Endothelial cell of umbilical vein (primary cell): ENCODE measurements at regions not wholly inside any gene's neighbourhood (a gene's known extent, or its start where the extent isn't known, plus 50 kb on each side); places are given as distances from the start of the nearest gene placed in this dataset.

Experiments
- BruUV-seq: library from RNA; stranded (reverse); fragments of 400-500 nt; replicated peaks from 2 replicates; lab custom pipeline; 2021; lab: Mats Ljungman, UMichigan
- CTCF ChIA-PET: fragments of 300-600, 350-600 bp; sonication (Branson Sonifier 250); formaldehyde crosslinking; loops from one replicate; lab custom pipeline; 2021; ENCODE audit warnings: antibody characterized with exemption, inconsistent platforms; lab: Charles Lee
- POLR2A ChIA-PET: fragments of 300-600, 350-600 bp; sonication (Branson Sonifier 250); formaldehyde crosslinking; loops from one replicate; lab custom pipeline; 2021; ENCODE audit warnings: antibody characterized with exemption, inconsistent platforms; lab: Charles Lee
- DNase-seq: peaks from one replicate; pipeline ENCODE4 v3.0.0-alpha.2; 2011; ENCODE audit warnings: low read depth, low spot score
- FAIRE-seq: peaks from 2 replicates; lab custom pipeline; 2011; peaks lifted over from hg19 to GRCh38; lab: Jason Lieb, UNC
- H2AFZ ChIP-seq: 2 replicates; pipeline ENCODE4 v1.6.0; 2012; ENCODE audit warnings: low read depth, low read length, control low read depth, inconsistent platforms
- H3K27ac ChIP-seq: 2 replicates; pipeline ENCODE4 v1.5.1; 2011; ENCODE audit warnings: low read depth, mild to moderate bottlenecking, control low read depth, low read length, moderate library complexity; ENCODE audit not compliant: insufficient read depth
- H3K27me3 ChIP-seq, 2 experiments: 2 replicates each; pipeline versions ENCODE4 v1.6.0 to v1.6.1; 2011; ENCODE audit warnings: low read length in 2 of 2, mixed read lengths in 1 of 2; ENCODE audit not compliant: control insufficient read depth in 2 of 2, insufficient read depth in 2 of 2
- H3K36me3 ChIP-seq, 2 experiments: 2 replicates in 1 of 2; 3 replicates in 1 of 2; pipeline ENCODE4 v1.5.1; 2011; ENCODE audit warnings: low read length in 2 of 2, mild to moderate bottlenecking in 1 of 2, moderate library complexity in 1 of 2; ENCODE audit not compliant: control insufficient read depth in 2 of 2, insufficient read depth in 2 of 2; ENCODE audit errors: extremely low read depth in 1 of 2
- H3K4me1 ChIP-seq: 3 replicates; pipeline ENCODE4 v1.5.1; 2011; ENCODE audit warnings: mild to moderate bottlenecking, low read length; ENCODE audit not compliant: control insufficient read depth, insufficient read depth; ENCODE audit errors: extremely low read depth
- H3K4me2 ChIP-seq: 2 replicates; pipeline ENCODE4 v1.6.1; 2011; ENCODE audit warnings: low read length, control low read depth, mixed read lengths; ENCODE audit not compliant: insufficient read depth
- H3K4me3 ChIP-seq, 3 experiments: fragments of 200-600 bp in 1 of 3; sonication (generic), shearing (Covaris generic) in 1 of 3; replicated peaks in 1 of 3; 2 replicates each; pipeline ENCODE4 v1.5.1; 2011 to 2016; ENCODE audit warnings: control low read depth in 3 of 3, low read length in 3 of 3, mild to moderate bottlenecking in 2 of 3, inconsistent platforms in 1 of 3, low read depth in 1 of 3, moderate library complexity in 1 of 3; ENCODE audit not compliant: insufficient read depth in 1 of 3
- H3K79me2 ChIP-seq: 2 replicates; pipeline ENCODE4 v1.6.0; 2012; ENCODE audit warnings: low read length, inconsistent platforms; ENCODE audit not compliant: control insufficient read depth, insufficient read depth
- H3K9ac ChIP-seq: replicated peaks from 2 replicates; pipeline ENCODE3; 2011; ENCODE audit warnings: low read length, control low read depth; ENCODE audit not compliant: insufficient read depth; ENCODE audit errors: extremely low read depth
- H3K9me1 ChIP-seq: replicated peaks from 3 replicates; pipeline ENCODE4 v1.6.0; 2011; ENCODE audit warnings: mild to moderate bottlenecking, low read length; ENCODE audit not compliant: control insufficient read depth, insufficient read depth; ENCODE audit errors: extremely low read depth
- H3K9me3 ChIP-seq: replicated peaks from 2 replicates; pipeline ENCODE4 v1.5.1; 2012; ENCODE audit warnings: low read length, inconsistent platforms; ENCODE audit not compliant: control insufficient read depth, insufficient read depth
- H4K20me1 ChIP-seq: replicated peaks from 2 replicates; pipeline ENCODE3; 2011; ENCODE audit warnings: mild to moderate bottlenecking, low read length; ENCODE audit not compliant: control insufficient read depth, insufficient read depth; ENCODE audit errors: extremely low read depth
- CTCF ChIP-seq, 2 donors: IDR thresholded peaks; 1 replicate in 1 of 2; 2 replicates in 1 of 2; pipeline ENCODE4 v1.5.1; 2011; ENCODE audit warnings: low read length in 2 of 2, mild to moderate bottlenecking in 2 of 2, moderate library complexity in 2 of 2, control low read depth in 1 of 2, inconsistent platforms in 1 of 2, low read depth in 1 of 2; ENCODE audit not compliant: insufficient read depth in 1 of 2; ENCODE audit errors: extremely low read depth in 1 of 2
- EZH2 ChIP-seq: IDR thresholded peaks from 2 replicates; pipeline ENCODE4 v1.6.1; 2012; ENCODE audit warnings: borderline replicate concordance, low read depth, mild to moderate bottlenecking, moderate library complexity, low read length, inconsistent platforms; ENCODE audit not compliant: severe bottlenecking
- FOS ChIP-seq: IDR thresholded peaks from 2 replicates; pipeline ENCODE4 v1.6.1; 2011; ENCODE audit warnings: mild to moderate bottlenecking, low read length, moderate library complexity, borderline replicate concordance; ENCODE audit not compliant: insufficient read depth
- GATA2 ChIP-seq: IDR thresholded peaks from 2 replicates; pipeline ENCODE4 v1.7.0; 2011; ENCODE audit warnings: low read depth, mild to moderate bottlenecking, moderate library complexity, mixed read lengths, low read length; ENCODE audit not compliant: insufficient read length, insufficient read depth
- JUN ChIP-seq: IDR thresholded peaks from 2 replicates; pipeline ENCODE4 v1.6.1; 2011; ENCODE audit warnings: borderline replicate concordance, low read depth; ENCODE audit not compliant: insufficient read length, insufficient read depth
- MAX ChIP-seq: IDR thresholded peaks from 2 replicates; pipeline ENCODE4 v1.6.1; 2011; ENCODE audit not compliant: insufficient read depth, insufficient read length
- MYC ChIP-seq: IDR thresholded peaks from one replicate; pipeline ENCODE4 v1.6.1; 2011; ENCODE audit warnings: mild to moderate bottlenecking, low read depth, low read length
- POLR2A ChIP-seq: IDR thresholded peaks from 2 replicates; pipeline ENCODE4 v1.6.1; 2012; ENCODE audit warnings: low read depth, mild to moderate bottlenecking, control low read depth, low read length
- POLR2AphosphoS5 ChIP-seq: IDR thresholded peaks from 2 replicates; pipeline ENCODE4 v1.6.1; 2012; ENCODE audit warnings: low read depth, mild to moderate bottlenecking, control low read depth, low read length, moderate library complexity; ENCODE audit not compliant: insufficient read depth
- dilution Hi-C: fragments of 300-500 bp; cut with MboI; formaldehyde crosslinking; loops from one replicate; pipeline ENCODE4 v1.15.0; 2019; ENCODE audit warnings: low sequenced_read_pairs; ENCODE audit not compliant: extremely low pct_ligation_motif_present
- intact Hi-C: fragments of 100-400 bp; cut with micrococcal nuclease; formaldehyde crosslinking; loops from one replicate; pipeline ENCODE4 v1.10.0; 2022

GRCh38 chr11:131065435-131066413 is 149.4 kb upstream of the SNX19 start:
- TF ChIP-seq JUN: no peak
- TF ChIP-seq POLR2AphosphoS5: no peak
- no peak for TF ChIP-seq MAX
- no peak for TF ChIP-seq CTCF (IDR thresholded peaks at IDR 0.05; ENCODE audit: extremely low read depth in 1 of 2, insufficient read depth in 1 of 2, low read depth in 1 of 2, low read length in 2 of 2)
- no peak for TF ChIP-seq MYC
- no peak for TF ChIP-seq GATA2
- no peak for TF ChIP-seq POLR2A
- no peak for TF ChIP-seq FOS
- TF ChIP-seq EZH2: no peak
- dilution Hi-C loops: loop anchor here (25.0 kb wide), 1 partner anchor 597 kb away; no protein-coding TSS in a partner anchor
- no peaks in the 10 kb centered on the region for H3K4me1 ChIP-seq
- FAIRE-seq (no peak), DNase-seq (no peak)
- no peak overlapping the region for H3K9ac ChIP-seq
- H3K27ac ChIP-seq: no peak overlapping the region
- intact Hi-C loops: loop anchor here (10.0 kb wide), 1 partner anchor 449 kb away; no protein-coding TSS in a partner anchor
- H2AFZ ChIP-seq: no peak overlapping the region
- no peaks in the 10 kb centered on the region for H4K20me1 ChIP-seq
- H3K4me2 ChIP-seq: no peak overlapping the region
- H3K4me3 ChIP-seq: no peak overlapping the region
- H3K79me2 ChIP-seq: no peaks in the 10 kb centered on the region
- ChIA-PET POLR2A (interaction anchor here (0.6 kb wide), 1 partner anchor 17 kb away, joined by 4 read pairs; no protein-coding TSS in a partner anchor), CTCF (interaction anchor here (1.8 kb wide), 1 partner anchor 609 kb away, joined by 24 read pairs; no protein-coding TSS in a partner anchor)
- H3K9me3 ChIP-seq: no peaks in the 10 kb centered on the region
- H3K9me1 ChIP-seq: no peaks in the 10 kb centered on the region
- H3K27me3 ChIP-seq: no peaks in the 10 kb centered on the region
- no peaks in the 10 kb centered on the region for H3K36me3 ChIP-seq
- no TSS peak for BruUV-seq
